HCT116 (cell line): ENCODE measurements at regions not wholly inside any gene's neighbourhood (a gene's known extent, or its start where the extent isn't known, plus 50 kb on each side); places are given as distances from the start of the nearest gene placed in this dataset.

Experiments
- CEBPB ChIP-seq: IDR thresholded peaks from 2 replicates; pipeline ENCODE4 v1.6.1; 2012; ENCODE audit warnings: low read depth
- ELF1 ChIP-seq: IDR thresholded peaks from 2 replicates; pipeline ENCODE4 v1.6.1; 2012; ENCODE audit warnings: low read depth, borderline replicate concordance
- EZH2 ChIP-seq: fragments of 200-600 bp; sonication (generic); IDR thresholded peaks from 2 replicates; pipeline ENCODE4 v1.6.1; 2017; ENCODE audit warnings: antibody characterized with exemption, mixed run types
- JUND ChIP-seq: IDR thresholded peaks from 2 replicates; pipeline ENCODE4 v1.6.1; 2012
- POLR2A ChIP-seq: IDR thresholded peaks from 2 replicates; pipeline ENCODE4 v1.7.0; 2011; ENCODE audit warnings: borderline replicate concordance; ENCODE audit not compliant: insufficient read depth, insufficient read length; ENCODE audit errors: extremely low read depth
- POLR2AphosphoS5 ChIP-seq: IDR thresholded peaks from 2 replicates; pipeline ENCODE4 v1.6.1; 2011; ENCODE audit warnings: mild to moderate bottlenecking, low read depth, low read length, moderate library complexity
- SRF ChIP-seq: IDR thresholded peaks from 2 replicates; pipeline ENCODE4 v1.6.1; 2012; ENCODE audit warnings: low read depth
- TF ChIP-seq, protein P1 (sequence below), 3 experiments: fragments of 200-600 bp in 1 of 3; sonication (generic) in 1 of 3; IDR thresholded peaks in 2 of 3; conservative IDR thresholded peaks in 1 of 3; 2 replicates each; pipeline ENCODE4 v1.5.1; 2012 to 2017; ENCODE audit warnings: low read depth in 2 of 3, low read length in 2 of 3, antibody characterized with exemption in 1 of 3, borderline replicate concordance in 1 of 3, control low read depth in 1 of 3, mild to moderate bottlenecking in 1 of 3, mixed read lengths in 1 of 3, mixed run types in 1 of 3, moderate library complexity in 1 of 3; ENCODE audit not compliant: insufficient read depth in 1 of 3

DNA sequence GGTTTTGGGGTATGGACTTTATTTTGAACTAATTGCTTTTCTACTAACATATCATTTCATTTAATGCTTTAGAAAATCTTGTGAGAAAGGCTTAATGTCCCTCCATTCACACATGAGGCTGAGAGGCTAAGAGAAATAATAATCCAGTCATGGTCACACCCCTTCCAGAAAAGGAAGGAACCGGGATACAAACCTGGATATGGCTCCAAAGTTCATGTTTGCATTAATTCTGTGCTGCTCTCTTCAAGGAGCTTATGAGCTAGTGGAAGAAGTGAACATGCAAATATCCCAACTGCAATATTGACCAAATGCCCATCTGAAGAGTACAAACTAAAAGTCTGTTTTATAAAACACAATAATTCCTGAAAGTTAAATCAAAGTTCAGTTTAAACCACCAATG, 732.1 kb upstream of the RIOK2 start:
- TF ChIP-seq, protein P1, sequence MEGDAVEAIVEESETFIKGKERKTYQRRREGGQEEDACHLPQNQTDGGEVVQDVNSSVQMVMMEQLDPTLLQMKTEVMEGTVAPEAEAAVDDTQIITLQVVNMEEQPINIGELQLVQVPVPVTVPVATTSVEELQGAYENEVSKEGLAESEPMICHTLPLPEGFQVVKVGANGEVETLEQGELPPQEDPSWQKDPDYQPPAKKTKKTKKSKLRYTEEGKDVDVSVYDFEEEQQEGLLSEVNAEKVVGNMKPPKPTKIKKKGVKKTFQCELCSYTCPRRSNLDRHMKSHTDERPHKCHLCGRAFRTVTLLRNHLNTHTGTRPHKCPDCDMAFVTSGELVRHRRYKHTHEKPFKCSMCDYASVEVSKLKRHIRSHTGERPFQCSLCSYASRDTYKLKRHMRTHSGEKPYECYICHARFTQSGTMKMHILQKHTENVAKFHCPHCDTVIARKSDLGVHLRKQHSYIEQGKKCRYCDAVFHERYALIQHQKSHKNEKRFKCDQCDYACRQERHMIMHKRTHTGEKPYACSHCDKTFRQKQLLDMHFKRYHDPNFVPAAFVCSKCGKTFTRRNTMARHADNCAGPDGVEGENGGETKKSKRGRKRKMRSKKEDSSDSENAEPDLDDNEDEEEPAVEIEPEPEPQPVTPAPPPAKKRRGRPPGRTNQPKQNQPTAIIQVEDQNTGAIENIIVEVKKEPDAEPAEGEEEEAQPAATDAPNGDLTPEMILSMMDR (IDR thresholded peaks at IDR 0.05 in 2 of 3, conservative IDR thresholded peaks at IDR 0.05 in 1 of 3; ENCODE audit: borderline replicate concordance in 1 of 3, insufficient read depth in 1 of 3, low read depth in 2 of 3, low read length in 2 of 3), result no peak
- TF ChIP-seq POLR2AphosphoS5 (no peak), EZH2 (no peak), ELF1 (no peak), CEBPB (no peak), POLR2A (no peak), SRF (no peak), JUND (no peak)
